ENCODE measurements at regions not wholly inside any gene's neighbourhood (a gene's known extent, or its start where the extent isn't known, plus 50 kb on each side); places are given as distances from the start of the nearest gene placed in this dataset.

- Mint-ChIP-seq H3K4me1 (peaks cover 29% of the 10 kb centered on the region), H3K36me3 (ENCODE audit: low read depth) (no peaks in the 10 kb centered on the region)
- H2AFZ ChIP-seq, result no peak overlapping the region
Observed at GRCh38 chr10:85152496-85152895, 824.1 kb downstream of the CCSER2 start.

More at GRCh38 chr10:85152496-85152895, 824.1 kb downstream of the CCSER2 start:
- H3K27ac Mint-ChIP-seq, result no peak overlapping the region
- no peak overlapping the region for H3K4me2 ChIP-seq
- ATAC-seq, result no peak; the same call in 1 of the 3 replicates
- no peaks in the 10 kb centered on the region for H4K20me1 ChIP-seq (replicated peaks; ENCODE audit: insufficient read depth)
- no peaks in the 10 kb centered on the region for H3K79me2 ChIP-seq (replicated peaks; ENCODE audit: insufficient read depth)
- H3F3A ChIP-seq (replicated peaks; ENCODE audit: low read depth), result no peaks in the 10 kb centered on the region
- no peak overlapping the region for H3K4me3 ChIP-seq
- H3K4me1 ChIP-seq (ENCODE audit: insufficient read depth), result peaks cover 18% of the 10 kb centered on the region; the same call in 1 of the 2 replicates
- no peaks in the 10 kb centered on the region; the same call in 1 of the 2 replicates for H3K36me3 ChIP-seq (ENCODE audit: insufficient read depth)
- no peak for DNase-seq (ENCODE audit: low spot score)
- no peak overlapping the region for H3K4me3 Mint-ChIP-seq
- no peaks in the 10 kb centered on the region for H3K9me2 ChIP-seq (ENCODE audit: insufficient read depth)
- peaks cover 65% of the 10 kb centered on the region for H3K9me3 Mint-ChIP-seq
- no peak overlapping the region for H3K27ac ChIP-seq (ENCODE audit: low read depth)
- no peaks in the 10 kb centered on the region for H3K27me3 Mint-ChIP-seq (ENCODE audit: insufficient read depth, low read depth, poor library complexity)
- H3K27me3 ChIP-seq (ENCODE audit: insufficient read depth), result no peaks in the 10 kb centered on the region
- TF ChIP-seq CREB1 (CRISPR knock-in tag; IDR thresholded peaks at IDR 0.05; ENCODE audit: low read depth) (no peak), NANOG (IDR thresholded peaks at IDR 0.05; ENCODE audit: borderline replicate concordance) (no peak), ZNF331 (CRISPR knock-in tag; IDR thresholded peaks at IDR 0.05; ENCODE audit: low read depth) (no peak), EZH2phosphoT487 (IDR thresholded peaks at IDR 0.05; ENCODE audit: unreplicated experiment) (no peak), JUNB (IDR thresholded peaks at IDR 0.05; ENCODE audit: unreplicated experiment) (no peak), REST (IDR thresholded peaks at IDR 0.05; ENCODE audit: unreplicated experiment) (no peak), ZNF462 (CRISPR knock-in tag; IDR thresholded peaks at IDR 0.05) (no peak), ZNF114 (CRISPR knock-in tag; IDR thresholded peaks at IDR 0.05) (no peak), CTCF (conservative IDR thresholded peaks at IDR 0.05; ENCODE audit: low read depth in 2 of 2) (no peak), ETS1 (IDR thresholded peaks at IDR 0.05) (no peak), EZH2 (IDR thresholded peaks at IDR 0.05; ENCODE audit: low read depth, unreplicated experiment) (no peak), POLR2AphosphoS5 (IDR thresholded peaks at IDR 0.05; ENCODE audit: low read depth) (no peak), STAT1 (IDR thresholded peaks at IDR 0.05; ENCODE audit: unreplicated experiment) (no peak)

All from GM23338 (cell line).